ENCODE measurements at regions not wholly inside any gene's neighbourhood (a gene's known extent, or its start where the extent isn't known, plus 50 kb on each side); places are given as distances from the start of the nearest gene placed in this dataset.
A peak's percentile ranks its signal among the peaks of the same experiment; 100 is the strongest.

DNA sequence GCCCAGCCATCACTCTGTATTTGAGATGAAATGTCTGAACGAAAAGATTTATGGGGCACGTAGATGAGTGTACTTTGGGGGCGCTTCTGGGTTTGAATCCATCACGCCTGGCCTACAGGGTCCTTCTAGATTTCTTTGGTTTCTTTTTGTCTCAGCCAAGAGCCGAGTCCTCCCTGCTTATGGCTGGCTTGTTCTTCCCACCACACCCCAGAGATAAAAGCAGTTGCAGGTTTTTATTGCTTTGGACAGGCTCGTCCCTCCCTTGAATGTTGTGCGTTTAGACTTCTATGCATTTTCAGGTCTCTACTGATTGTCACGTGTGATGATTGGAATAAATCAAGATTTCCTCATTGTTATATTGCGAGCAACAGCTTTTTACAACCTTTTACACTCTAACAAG is 104.8 kb upstream of the CHRNA7 start:
- DNase-seq: no peak

DNA sequence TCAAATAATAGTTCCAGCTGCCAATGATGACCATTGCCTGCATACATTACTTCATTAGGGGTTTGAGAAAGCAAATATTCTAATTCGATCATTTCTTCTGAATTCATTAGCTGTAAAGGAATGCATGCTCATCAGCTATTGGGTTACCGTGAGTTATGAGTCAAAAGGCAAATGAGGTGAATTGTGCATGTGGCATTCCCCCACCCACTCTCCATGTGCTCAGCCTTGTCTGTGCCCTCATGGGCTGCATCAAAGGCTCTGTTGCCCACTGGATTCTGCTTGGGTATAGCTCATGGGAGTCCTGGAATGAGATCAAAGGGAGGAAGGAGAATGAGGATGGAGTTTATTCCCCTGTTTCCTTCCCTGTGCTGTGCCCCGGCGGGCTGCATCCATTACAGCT is 99.3 kb upstream of the CHRNA7 start:
- DNase-seq: no peak

DNA sequence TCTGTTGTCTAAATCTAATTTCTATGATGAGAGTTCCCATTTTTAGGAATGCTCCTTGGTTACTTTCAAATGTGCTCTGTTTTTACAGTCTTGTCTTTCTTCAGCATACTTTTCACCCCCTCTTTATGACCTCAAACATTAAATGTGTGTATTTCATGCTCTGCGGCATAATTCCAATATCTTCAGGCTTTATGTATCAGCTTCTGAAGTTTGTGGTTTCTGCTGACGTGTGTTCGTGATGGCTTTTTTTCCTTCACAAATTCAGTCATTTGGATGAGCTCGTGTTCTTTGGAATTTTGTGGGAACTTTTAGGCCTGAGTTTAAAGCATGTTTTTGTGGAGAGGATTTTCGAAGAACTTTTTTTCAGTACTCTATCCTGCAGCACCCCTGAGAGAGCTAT is 97.7 kb upstream of the CHRNA7 start:
- DNase-seq: no peak

DNA sequence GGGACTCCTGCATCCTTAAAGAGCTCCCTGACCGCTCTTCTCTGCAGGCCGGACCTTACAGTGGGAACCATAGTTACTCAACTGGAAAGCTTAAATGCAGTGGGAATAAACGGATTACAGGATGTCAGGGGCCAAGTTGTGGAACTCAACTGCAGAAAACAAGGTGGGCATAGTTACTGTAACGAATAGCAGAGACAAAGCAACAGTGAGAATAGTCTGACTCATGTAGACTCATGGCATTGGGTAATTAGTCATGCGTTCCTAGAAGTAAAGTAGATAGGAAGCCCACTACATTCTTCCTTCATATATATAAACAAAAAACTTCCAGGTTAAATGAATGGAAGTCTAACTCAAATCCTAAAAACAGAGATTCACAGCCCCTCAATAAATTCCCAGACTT is 95.5 kb upstream of the CHRNA7 start:
- DNase-seq: no peak

DNA sequence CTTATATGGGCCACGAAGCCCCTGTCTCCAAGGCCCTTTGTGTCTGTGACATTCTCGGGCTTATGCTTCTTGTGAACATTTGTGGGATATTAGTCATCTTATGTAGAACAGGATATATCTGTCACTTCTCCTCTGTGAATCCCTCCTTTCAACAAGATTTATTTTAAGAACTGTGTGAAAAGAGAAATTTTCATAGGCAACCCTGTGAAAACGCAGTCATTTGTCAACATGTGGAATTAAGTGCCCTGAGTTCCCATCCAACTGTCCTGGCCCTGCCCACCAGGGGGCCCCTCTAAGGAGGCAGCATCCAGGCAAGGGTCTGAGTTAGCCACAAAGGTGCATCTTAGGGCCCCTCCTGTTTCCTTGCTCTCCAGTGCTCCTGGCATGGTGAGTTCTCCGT is 76.8 kb upstream of the CHRNA7 start:
- no peak for DNase-seq

DNA sequence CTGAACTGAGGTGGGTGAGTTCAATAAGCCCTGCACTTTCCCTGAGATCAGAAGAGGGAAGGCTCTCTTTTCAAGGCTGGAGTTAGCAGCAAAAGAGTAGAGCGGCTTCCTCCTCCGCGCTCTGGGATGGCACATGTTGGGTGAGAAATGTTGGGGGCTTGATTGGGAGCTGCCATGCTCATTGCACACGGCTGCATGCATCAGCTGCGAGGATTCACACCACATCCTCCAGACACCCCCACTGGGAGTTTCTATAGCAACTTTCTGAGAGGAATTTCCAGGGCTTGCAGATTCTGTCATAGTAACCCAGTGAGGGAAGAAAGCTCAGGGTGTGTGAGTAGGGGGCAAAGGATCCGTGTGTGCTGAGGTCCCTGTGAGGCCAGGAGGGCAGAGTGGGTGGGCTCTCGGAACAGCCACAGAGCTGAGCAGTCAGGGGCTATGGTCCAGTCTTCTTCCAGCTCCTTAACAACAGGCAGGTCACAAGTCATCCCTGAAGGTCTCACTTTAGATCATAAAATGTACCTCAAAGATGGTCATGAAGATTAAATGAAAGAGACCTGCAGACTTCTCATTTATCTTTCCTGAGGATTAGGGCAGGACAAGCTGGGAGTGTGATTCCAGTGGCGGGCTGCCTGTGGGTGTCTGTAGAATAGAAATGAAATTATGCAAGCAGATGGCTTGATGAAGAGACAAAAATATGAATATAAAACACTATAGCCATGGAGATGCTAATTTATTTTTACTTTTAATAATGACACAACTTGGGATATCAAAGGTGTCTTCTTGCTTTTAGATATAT is 75.7 kb upstream of the CHRNA7 start:
- no peak for DNase-seq

DNA sequence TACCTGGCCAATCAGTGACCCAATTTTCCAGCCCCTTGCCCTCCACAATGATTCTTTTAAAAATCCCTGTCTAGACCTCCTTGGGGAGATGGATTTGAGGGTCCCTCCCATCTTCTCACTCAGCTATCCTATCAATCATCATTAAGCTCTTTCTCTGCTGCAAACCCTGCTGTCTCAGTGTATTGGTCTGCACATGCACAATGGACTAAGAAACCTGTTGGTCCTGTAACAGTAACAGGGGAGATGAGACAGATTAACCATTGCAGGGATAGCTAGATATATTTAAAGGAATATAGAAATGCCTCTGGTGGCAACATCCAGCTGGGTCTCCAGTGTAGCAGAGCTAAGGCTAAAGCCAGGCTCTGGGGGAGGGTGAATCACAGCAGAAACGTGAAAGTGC is 74.6 kb upstream of the CHRNA7 start:
- no peak for DNase-seq

DNA sequence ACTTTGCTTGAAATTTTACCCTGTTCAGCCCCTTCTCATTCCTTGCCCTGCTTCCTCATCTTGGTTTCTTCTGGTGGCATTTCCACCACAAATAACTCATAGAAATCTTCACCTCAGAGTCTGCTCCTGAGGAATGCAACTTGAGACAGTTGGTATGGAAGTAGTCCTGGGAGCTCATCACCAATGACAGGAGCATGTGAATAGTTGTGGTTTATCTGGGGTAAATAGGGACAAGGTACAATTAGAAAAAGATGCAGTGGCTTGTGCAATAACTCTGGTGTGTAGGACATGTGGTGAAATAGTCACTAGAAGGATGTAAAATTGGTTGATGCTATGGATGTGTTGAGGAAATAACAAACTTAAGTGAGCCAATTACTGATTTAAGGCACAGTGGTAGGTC is 72.7 kb upstream of the CHRNA7 start:
- DNase-seq: no peak

DNA sequence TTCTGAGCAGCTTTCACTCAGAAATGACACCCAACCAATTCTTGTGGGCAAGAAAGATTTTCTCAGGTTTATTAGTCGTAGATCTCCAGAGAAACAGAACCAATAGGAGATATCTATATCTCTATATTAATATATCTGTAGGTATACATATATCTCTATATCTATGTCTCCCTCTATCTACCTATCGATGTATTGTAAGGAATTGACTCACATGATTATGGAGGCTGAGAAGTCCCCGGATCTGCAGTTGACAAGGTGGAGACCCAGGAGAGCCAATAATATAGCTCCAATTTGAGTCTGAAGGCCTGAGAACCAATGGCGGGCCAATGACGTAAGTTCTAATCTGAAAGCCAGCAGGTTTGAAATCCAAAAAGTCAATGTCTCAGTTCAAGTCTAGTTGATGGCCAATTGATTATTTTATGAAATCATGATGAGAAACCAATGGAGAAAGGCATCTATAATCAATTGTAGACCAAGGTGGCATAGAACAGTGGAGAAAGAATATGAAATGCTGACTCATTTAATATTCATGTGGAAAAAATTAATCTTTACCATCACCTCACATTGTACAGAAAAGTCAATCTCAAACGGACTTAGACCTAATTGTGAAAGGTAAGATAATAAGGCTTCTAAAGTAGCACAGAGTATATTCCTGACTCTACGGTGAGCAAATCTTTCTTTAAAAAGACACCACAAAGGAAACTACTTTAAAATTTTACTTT is 65.6 kb upstream of the CHRNA7 start:
- DNase-seq: no peak

DNA sequence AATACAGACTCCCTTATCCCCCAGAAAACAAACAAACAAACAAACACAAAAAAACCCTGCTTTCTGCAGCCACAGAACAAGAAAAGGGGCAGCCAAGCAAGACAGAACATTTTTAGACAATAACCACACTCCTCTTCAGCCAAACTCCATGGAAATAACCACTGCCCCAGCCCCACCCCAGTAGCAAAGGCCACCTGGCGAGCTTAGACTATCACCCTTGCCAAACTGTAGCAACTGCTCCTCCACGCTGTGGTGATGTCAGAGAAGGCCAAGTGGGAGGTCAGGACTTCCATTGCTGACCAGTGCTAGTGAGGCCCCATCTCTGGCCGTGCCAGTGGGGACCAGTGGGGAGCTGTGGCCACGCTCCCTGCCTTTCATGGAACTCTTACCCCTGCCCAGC is 60.3 kb upstream of the CHRNA7 start:
- no peak for DNase-seq

DNA sequence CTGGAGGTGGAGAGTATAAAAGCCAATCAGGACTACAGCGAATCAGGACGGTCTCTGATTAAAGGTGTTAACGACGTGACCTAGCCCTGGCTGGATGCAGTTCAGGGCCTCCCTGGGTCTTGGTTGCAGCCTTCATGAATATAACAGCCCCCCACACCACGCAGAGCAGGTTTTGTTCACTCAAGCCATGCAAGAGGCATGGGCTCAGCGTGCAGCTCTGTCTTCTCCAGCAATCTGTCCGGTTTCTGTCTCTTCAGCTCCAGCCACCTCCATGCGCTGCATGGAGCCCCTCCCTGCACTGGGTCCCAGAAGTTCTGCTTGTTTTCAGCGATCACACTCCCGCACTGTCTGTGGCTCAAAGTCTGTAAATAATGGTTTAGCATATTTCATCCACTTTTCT is 57.1 kb upstream of the CHRNA7 start:
- DNase-seq: no peak

DNA sequence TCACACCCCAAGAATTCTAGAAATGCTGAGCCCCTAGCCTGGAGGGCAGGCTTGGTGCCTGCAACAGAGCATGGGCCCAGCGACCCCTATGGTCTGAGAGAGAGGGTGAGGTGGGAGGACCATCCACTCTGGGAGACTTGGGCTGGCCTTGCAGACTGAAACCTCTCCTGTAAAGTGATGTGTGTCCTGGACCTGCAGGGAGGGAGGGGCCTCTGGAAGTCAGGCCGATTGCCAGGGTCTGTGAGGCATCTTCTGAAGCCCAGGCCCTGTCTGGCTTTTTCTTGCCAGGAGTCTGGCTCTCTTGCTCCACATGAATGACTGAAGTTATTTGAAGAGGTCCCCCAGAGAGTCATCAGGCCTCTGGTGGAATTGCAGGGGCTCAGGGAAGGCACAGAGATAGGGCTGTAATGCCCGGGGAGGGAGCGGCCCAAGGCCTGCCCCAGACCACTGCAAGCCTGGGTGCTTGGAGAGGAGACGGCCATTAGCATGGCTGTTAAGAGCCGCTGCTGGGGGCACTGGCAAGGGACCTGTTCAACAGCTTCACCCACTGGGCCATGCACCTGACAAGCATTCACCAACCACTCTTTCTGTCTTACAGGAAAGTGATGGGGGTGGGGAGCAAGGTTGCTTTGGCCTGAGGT is 56.0 kb upstream of the CHRNA7 start:
- DNase-seq: no peak

DNA sequence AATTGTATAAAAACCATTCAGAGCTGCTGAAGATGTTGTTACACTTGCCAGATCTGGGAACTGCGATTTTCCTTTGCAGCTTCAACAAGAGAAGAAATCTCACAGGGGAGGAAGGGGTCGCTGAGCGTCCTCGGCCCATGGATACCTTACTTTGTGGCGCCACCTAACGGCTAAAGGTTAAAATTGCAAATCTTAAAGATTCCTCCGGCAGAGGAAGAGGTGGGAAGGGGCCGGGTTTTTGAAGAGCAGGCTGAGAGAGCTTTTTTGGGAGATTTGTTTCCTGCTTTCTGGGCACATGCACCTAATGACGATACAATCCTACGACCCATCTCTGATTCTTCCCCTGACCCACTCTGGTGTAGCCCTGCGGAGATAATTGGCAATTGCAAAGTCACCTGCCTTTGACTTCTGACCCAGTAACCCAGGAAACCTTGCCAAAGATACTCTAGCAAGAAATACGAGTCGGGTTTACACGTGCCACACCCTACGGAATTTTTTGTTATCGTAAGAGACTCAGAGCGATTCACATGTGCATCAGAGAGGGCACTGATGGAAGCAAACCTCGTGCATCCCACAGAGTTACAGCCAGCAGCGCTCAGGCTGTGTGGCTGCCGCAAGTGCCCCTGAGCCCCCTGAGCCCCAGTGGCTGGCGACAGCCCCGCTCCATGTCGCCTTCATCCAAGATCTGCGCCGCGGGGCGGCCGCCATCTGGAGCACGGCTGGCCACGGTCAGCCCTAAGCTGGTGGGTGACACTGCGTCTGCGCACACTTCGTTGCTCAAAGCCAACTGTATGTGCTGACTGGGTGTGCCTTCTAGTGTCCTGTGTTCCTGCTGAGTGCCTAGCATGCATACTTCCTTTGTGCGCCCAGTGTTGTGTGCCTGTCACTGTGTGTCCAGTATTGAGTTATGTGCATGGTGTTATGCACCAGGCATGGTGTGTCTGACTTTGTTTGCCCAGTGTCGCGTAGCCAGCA is 55.2 kb upstream of the CHRNA7 start:
- peak; percentile 23 for DNase-seq

DNA sequence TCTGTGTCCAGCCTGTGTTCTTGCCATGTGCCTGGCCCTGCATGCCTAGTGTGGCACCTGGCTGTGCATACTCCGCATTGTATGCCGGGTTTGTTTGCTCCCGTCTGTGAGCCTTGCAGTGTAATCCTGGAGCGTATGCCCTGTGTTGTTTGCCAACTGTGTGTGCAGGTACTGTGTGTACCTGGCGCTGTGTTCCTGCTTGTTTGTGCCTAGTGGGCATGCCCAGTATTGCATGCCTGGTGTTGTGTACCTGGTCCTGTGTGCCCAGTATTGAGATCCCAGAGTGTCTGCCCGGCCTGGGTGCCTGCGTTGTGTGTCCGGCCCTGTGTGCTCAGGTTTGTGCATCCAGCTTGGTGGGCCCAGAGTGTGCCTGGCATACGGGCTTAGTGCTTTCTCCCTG is 54.5 kb upstream of the CHRNA7 start:
- DNase-seq: no peak

DNA sequence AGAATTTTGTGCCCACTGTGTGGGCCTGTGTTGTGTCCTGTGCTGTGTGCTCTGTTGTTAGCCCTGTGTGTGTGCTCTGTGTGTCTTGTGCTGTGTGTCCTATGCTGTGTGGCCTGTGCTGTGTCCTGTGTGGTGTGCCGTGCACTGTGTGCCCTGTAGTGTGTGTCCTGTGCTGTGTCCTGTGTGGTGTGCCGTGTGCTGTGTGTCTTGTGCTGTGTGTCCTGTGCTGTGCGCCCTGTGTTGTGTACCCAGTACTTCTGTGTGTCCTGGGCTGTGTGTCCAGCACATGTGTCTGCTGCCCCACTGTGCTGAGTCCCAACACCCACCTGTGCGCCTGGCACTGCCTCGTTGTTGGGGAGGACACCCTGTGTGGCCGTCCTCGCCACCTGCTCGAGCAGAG is 53.2 kb upstream of the CHRNA7 start:
- DNase-seq: no peak

DNA sequence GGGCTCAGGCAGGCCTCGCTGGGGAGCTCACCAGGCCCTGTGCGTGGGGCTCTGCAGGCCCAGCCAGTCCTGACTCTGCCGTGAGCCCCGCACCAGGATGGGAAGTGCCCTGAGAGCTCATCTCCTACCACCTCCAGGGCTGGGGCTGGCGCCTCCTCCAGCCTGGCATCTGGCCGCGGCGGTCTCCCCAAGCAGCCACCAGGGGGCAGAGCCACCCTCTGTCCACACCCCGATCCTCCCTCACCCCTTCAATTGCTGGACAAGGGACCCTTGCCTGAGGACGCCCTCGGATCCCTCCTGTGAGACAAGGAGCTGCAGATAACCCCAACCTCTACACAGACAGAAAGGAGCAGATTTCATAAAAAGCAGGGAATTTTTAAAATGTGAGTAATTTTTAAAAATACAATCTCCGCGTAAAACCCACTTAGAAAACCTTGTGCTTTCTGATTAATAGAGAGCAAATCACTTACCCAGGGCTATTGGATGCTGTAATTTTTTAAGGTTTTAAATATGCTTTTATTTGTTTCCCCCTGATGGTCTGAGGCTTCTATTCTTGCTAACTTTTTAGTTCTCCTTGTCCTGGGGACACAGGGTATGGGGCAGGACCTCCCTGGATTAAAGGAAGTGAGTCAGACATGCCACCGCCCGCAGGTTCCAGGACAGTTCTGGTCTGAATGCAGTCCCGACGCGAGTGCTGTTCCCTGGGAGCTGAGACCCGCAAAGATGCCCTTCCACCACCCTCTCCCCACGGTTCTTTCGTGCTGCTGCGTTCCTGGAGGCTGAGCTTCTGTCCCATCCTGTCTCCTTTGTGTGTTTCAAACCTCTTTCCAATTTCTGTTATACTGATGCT is 52.3 kb upstream of the CHRNA7 start:
- DNase-seq: peak; percentile 2
